Liver (tissue), 8 donors: ENCODE measurements at regions not wholly inside any gene's neighbourhood (a gene's known extent, or its start where the extent isn't known, plus 50 kb on each side); places are given as distances from the start of the nearest gene placed in this dataset.
A peak's percentile ranks its signal among the peaks of the same experiment; 100 is the strongest.

ENCODE experiments used
- DNase-seq: peaks from one replicate; pipeline ENCODE4 v3.0.0-alpha.2; 2017; ENCODE audit warnings: low spot score
- H3K27ac ChIP-seq, 2 donors: one replicate each; pipeline ENCODE4 v1.7.0; 2013; ENCODE audit warnings: inconsistent platforms in 2 of 2, low read length in 2 of 2, control low read depth in 1 of 2, low read depth in 1 of 2, mild to moderate bottlenecking in 1 of 2
- H3K27me3 ChIP-seq, 4 donors: one replicate each; pipeline versions ENCODE4 v1.6.1 to v1.7.0; 2013; ENCODE audit warnings: low read length in 3 of 4, inconsistent platforms in 1 of 4, mild to moderate bottlenecking in 1 of 4, moderate library complexity in 1 of 4; ENCODE audit not compliant: control insufficient read depth in 4 of 4, insufficient read depth in 4 of 4
- H3K36me3 ChIP-seq, 4 donors: one replicate each; pipeline versions ENCODE4 v1.6.1 to v1.7.0; 2013; ENCODE audit warnings: low read length in 3 of 4, mild to moderate bottlenecking in 3 of 4, low read depth in 1 of 4, moderate library complexity in 1 of 4; ENCODE audit not compliant: control insufficient read depth in 4 of 4, insufficient read depth in 3 of 4
- H3K4me1 ChIP-seq, 4 donors: one replicate each; pipeline versions ENCODE4 v1.6.1 to v1.7.0; 2013; ENCODE audit warnings: low read length in 3 of 4, mild to moderate bottlenecking in 3 of 4, moderate library complexity in 1 of 4; ENCODE audit not compliant: control insufficient read depth in 4 of 4, insufficient read depth in 4 of 4
- H3K4me3 ChIP-seq, 3 donors: one replicate each; pipeline versions ENCODE4 v1.6.1 to v1.7.0; 2013; ENCODE audit warnings: low read length in 3 of 3, control low read depth in 1 of 3, low read depth in 1 of 3, mild to moderate bottlenecking in 1 of 3
- H3K9ac ChIP-seq, 2 donors: one replicate each; pipeline ENCODE4 v1.7.0; 2013; ENCODE audit warnings: low read length in 2 of 2, mild to moderate bottlenecking in 2 of 2, moderate library complexity in 2 of 2, control low read depth in 1 of 2, low read depth in 1 of 2
- H3K9me3 ChIP-seq, 4 donors: one replicate each; pipeline versions ENCODE4 v1.6.1 to v1.7.0; 2013; ENCODE audit warnings: low read length in 3 of 4; ENCODE audit not compliant: control insufficient read depth in 4 of 4
- ATF3 ChIP-seq: IDR thresholded peaks from 2 replicates; pipeline ENCODE4 v1.6.1; 2016; ENCODE audit warnings: antibody characterized with exemption
- CTCF ChIP-seq: fragments of 150-350 bp; IDR thresholded peaks from 2 replicates; pipeline ENCODE4 v1.5.1; 2017; ENCODE audit warnings: improper control_type of control experiment, low read depth, low read length; ENCODE audit not compliant: missing input control
- EGR1 ChIP-seq, 2 donors: IDR thresholded peaks; 2 replicates each; pipeline ENCODE4 v1.6.1; 2016 to 2018; ENCODE audit warnings: antibody characterized with exemption in 2 of 2, low read depth in 2 of 2
- FOXA2 ChIP-seq: IDR thresholded peaks from 2 replicates; pipeline ENCODE4 v1.6.1; 2016; ENCODE audit warnings: antibody characterized with exemption
- GABPA ChIP-seq, 2 donors: IDR thresholded peaks in 1 of 2; conservative IDR thresholded peaks in 1 of 2; 2 replicates each; pipeline ENCODE4 v1.6.1; 2016; ENCODE audit warnings: antibody characterized with exemption in 2 of 2, mild to moderate bottlenecking in 1 of 2, moderate library complexity in 1 of 2
- HNF4A ChIP-seq, 2 donors: conservative IDR thresholded peaks; 2 replicates each; pipeline ENCODE4 v1.6.1; 2016; ENCODE audit warnings: antibody characterized with exemption in 2 of 2, mild to moderate bottlenecking in 2 of 2
- HNF4G ChIP-seq: IDR thresholded peaks from 2 replicates; pipeline ENCODE4 v1.6.1; 2016; ENCODE audit warnings: antibody characterized with exemption
- JUND ChIP-seq, 2 donors: IDR thresholded peaks; 2 replicates each; pipeline ENCODE4 v1.6.1; 2016; ENCODE audit warnings: antibody characterized with exemption in 2 of 2
- NR2F2 ChIP-seq: IDR thresholded peaks from 2 replicates; pipeline ENCODE4 v1.6.1; 2016; ENCODE audit warnings: antibody characterized with exemption
- RAD21 ChIP-seq, 2 donors: IDR thresholded peaks; 2 replicates each; pipeline ENCODE4 v1.6.1; 2016; ENCODE audit warnings: antibody characterized with exemption in 2 of 2, mild to moderate bottlenecking in 2 of 2
- RXRA ChIP-seq, 2 donors: IDR thresholded peaks; 2 replicates each; pipeline ENCODE4 v1.6.1; 2017 to 2018; ENCODE audit warnings: antibody characterized with exemption in 2 of 2, mild to moderate bottlenecking in 1 of 2
- SP1 ChIP-seq: IDR thresholded peaks from 2 replicates; pipeline ENCODE4 v1.6.1; 2018; ENCODE audit warnings: antibody characterized with exemption, mild to moderate bottlenecking
- TAF1 ChIP-seq: conservative IDR thresholded peaks from 2 replicates; pipeline ENCODE4 v1.6.1; 2016; ENCODE audit warnings: antibody characterized with exemption, mild to moderate bottlenecking
- YY1 ChIP-seq: IDR thresholded peaks from 2 replicates; pipeline ENCODE4 v1.6.1; 2016; ENCODE audit warnings: antibody characterized with exemption, mild to moderate bottlenecking
- WGBS: extraction: QIAGEN DNeasy Blood & Tissue Kit; methylation state at CpG from one replicate; pipeline ENCODE4 v1.1.7; 2013; 5-methylcytosine and 5-hydroxymethylcytosine counted together
- TF ChIP-seq, protein P1 (sequence below): IDR thresholded peaks from 2 replicates; pipeline ENCODE4 v1.6.1; 2016; ENCODE audit warnings: antibody characterized with exemption
- TF ChIP-seq, protein P2 (sequence below): IDR thresholded peaks from 2 replicates; pipeline ENCODE4 v1.6.1; 2016; ENCODE audit warnings: antibody characterized with exemption
- donor health status: healthy.
- donor health status: healthy.
- donor health status: healthy.
- donor health status: healthy.
- donor health status: healthy.

DNA sequence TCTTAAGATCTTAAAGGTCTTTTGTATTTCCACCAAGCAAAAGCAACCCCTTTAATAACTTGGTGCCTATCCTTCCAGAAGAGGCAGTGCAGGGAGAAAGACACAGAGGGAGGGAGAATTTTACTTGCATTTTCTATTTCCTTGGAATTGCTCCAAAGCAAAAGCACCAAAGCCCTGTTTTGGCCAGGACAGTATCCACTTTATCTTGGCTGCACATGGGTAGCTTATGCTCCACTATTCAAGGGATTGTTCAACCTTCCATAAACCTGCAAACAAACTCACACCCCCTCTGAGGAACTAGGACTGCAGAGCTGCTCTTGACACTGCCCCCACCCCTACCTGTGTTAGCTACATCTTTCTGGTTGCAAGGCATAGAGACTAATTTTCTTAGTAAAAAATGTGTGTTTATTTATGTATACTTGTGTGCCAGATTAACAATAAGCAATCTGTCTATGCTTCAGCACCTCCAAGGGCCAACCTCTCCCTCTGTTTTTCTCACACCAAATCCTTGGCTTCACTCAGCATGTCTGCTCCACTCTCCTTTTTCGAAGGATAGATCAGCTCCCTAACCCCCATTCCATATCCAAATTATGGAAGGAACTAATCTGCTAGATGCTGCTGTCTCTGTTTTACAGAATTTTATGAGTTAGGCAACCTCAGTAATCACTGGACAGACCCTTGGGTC is 68.1 kb upstream of the KLF12 start:
- 93% methylated on average over 1 of the region's 1 CpG for WGBS
- H3K36me3 ChIP-seq = no peaks in the 10 kb centered on the region
- H3K9me3 ChIP-seq = no peaks in the 10 kb centered on the region
- no peak for DNase-seq
- H3K4me3 ChIP-seq = no peak overlapping the region
- no peak overlapping the region for H3K27ac ChIP-seq
- no peak for TF ChIP-seq ATF3
- peak in 1 of 2 donors; percentile 8 for TF ChIP-seq RAD21 (IDR thresholded peaks at IDR 0.05)
- peaks cover 2 to 8% (median 6%) of the 10 kb centered on the region in 4 donors for H3K4me1 ChIP-seq
- H3K27me3 ChIP-seq = no peaks in the 10 kb centered on the region
- no peak overlapping the region for H3K9ac ChIP-seq

DNA sequence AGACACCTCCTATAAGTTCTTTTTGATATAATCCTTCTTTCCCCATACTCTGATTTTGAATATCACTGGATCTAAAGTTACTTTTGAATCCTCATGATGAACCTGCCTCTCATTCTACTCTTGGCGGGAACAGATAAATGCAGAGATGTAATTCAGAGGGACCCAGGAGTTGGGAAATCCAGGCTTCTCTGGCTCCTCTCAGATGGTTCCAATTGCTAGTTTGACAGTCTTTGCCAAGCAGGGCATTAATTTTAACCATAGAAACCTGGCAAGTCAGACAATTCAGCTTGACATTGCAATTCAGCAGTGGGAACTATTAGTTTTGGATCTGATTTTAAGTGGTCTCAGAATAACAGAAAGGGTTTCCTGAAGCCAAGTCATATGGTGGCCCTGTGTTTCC is 67.3 kb upstream of the KLF12 start:
- Histone ChIP-seq H3K27me3 (no peaks in the 10 kb centered on the region), H3K27ac (no peak overlapping the region), H3K9me3 (no peaks in the 10 kb centered on the region), H3K4me3 (no peak overlapping the region), H3K4me1 (peaks cover 2 to 8% (median 6%) of the 10 kb centered on the region in 4 donors), H3K9ac (no peak overlapping the region), H3K36me3 (no peaks in the 10 kb centered on the region)
- no peak for TF ChIP-seq RXRA (IDR thresholded peaks at IDR 0.05)
- no peak for TF ChIP-seq EGR1 (IDR thresholded peaks at IDR 0.05; ENCODE audit: low read depth in 2 of 2)
- TF ChIP-seq HNF4G = no peak
- no peak for TF ChIP-seq HNF4A (conservative IDR thresholded peaks at IDR 0.05)
- no peak for TF ChIP-seq GABPA (IDR thresholded peaks at IDR 0.05 in 1 of 2, conservative IDR thresholded peaks at IDR 0.05 in 1 of 2)
- TF ChIP-seq JUND (IDR thresholded peaks at IDR 0.05) = no peak
- WGBS = 97% methylated on average over 1 of the region's 1 CpG
- DNase-seq = no peak

DNA sequence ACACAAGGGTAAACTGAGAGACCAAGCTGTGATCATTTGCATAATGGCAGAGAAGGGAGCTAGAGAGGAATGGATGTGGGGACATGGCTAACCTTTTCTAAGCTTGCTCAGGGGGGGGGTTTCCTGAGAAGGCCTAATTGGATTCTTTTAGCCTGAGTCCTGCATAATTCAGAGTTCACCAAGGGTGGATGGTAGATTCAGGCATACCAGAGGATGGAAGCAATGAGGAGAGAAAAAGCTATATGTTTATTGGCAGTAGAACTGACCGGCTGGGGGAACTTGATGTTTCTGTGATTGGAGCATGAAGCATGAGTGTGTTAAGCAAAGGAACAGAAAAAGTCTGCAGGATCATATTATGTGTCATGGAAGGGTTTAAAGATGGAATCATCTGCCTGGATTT is 65.9 kb upstream of the KLF12 start:
- WGBS = 97% methylated on average over 1 of the region's 1 CpG
- H3K27ac ChIP-seq = no peak overlapping the region
- no peak for DNase-seq
- no peaks in the 10 kb centered on the region for H3K27me3 ChIP-seq
- no peak for TF ChIP-seq EGR1 (IDR thresholded peaks at IDR 0.05; ENCODE audit: low read depth in 2 of 2)
- no peak overlapping the region for H3K4me3 ChIP-seq
- no peak overlapping the region for H3K9ac ChIP-seq
- no peaks in the 10 kb centered on the region for H3K9me3 ChIP-seq
- H3K36me3 ChIP-seq = no peaks in the 10 kb centered on the region
- H3K4me1 ChIP-seq = peaks cover 2 to 8% (median 6%) of the 10 kb centered on the region in 4 donors

GRCh38 chr13:74197677-74198429 is 63.6 kb upstream of the KLF12 start:
- no peaks in the 10 kb centered on the region for H3K27me3 ChIP-seq
- H3K9me3 ChIP-seq = no peaks in the 10 kb centered on the region
- H3K27ac ChIP-seq = no peak overlapping the region
- no peaks in the 10 kb centered on the region for H3K36me3 ChIP-seq
- no peak for DNase-seq
- H3K4me1 ChIP-seq = peaks cover 2 to 8% (median 6%) of the 10 kb centered on the region in 4 donors
- 91% methylated on average over 4 of the region's 4 CpGs for WGBS
- TF ChIP-seq FOXA2 (no peak), TAF1 (no peak), RAD21 (IDR thresholded peaks at IDR 0.05) (no peak), NR2F2 (no peak), SP1 (no peak), HNF4A (conservative IDR thresholded peaks at IDR 0.05) (no peak), CTCF (no peak), JUND (IDR thresholded peaks at IDR 0.05) (no peak), YY1 (no peak), HNF4G (no peak), GABPA (IDR thresholded peaks at IDR 0.05 in 1 of 2, conservative IDR thresholded peaks at IDR 0.05 in 1 of 2) (no peak), EGR1 (IDR thresholded peaks at IDR 0.05; ENCODE audit: low read depth in 2 of 2) (no peak)
- TF ChIP-seq, protein P1, sequence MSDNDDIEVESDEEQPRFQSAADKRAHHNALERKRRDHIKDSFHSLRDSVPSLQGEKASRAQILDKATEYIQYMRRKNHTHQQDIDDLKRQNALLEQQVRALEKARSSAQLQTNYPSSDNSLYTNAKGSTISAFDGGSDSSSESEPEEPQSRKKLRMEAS = no peak
- TF ChIP-seq, protein P2, sequence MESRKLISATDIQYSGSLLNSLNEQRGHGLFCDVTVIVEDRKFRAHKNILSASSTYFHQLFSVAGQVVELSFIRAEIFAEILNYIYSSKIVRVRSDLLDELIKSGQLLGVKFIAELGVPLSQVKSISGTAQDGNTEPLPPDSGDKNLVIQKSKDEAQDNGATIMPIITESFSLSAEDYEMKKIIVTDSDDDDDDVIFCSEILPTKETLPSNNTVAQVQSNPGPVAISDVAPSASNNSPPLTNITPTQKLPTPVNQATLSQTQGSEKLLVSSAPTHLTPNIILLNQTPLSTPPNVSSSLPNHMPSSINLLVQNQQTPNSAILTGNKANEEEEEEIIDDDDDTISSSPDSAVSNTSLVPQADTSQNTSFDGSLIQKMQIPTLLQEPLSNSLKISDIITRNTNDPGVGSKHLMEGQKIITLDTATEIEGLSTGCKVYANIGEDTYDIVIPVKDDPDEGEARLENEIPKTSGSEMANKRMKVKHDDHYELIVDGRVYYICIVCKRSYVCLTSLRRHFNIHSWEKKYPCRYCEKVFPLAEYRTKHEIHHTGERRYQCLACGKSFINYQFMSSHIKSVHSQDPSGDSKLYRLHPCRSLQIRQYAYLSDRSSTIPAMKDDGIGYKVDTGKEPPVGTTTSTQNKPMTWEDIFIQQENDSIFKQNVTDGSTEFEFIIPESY = no peak
- H3K9ac ChIP-seq = no peak overlapping the region
- H3K4me3 ChIP-seq = no peak overlapping the region
